ENCODE measurements at regions not wholly inside any gene's neighbourhood (a gene's known extent, or its start where the extent isn't known, plus 50 kb on each side); places are given as distances from the start of the nearest gene placed in this dataset.

DNA sequence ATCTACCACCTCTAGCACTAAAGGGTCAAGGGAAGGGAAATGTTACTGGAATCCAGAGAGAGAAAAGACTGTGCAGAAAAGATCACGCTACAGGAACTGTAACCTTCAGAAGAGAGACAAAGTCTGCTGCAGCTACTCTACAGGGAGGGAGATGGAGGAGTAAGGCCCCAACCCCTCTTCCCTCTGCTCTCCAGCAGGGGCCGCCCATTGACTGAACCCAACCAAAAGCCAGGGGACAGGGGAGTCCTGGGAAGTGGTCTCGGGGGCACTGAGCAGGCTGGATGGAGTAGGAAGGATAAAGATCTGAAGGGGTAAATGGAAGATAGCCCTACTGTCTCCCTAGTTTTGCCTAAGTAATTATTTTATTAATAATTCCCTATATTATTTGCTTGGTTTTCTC, 72.8 kb upstream of the NR5A2 start:
- no peaks in the 10 kb centered on the region for H3K79me2 ChIP-seq (ENCODE audit: insufficient read depth, low read length)
- no peak overlapping the region for H2AFZ ChIP-seq (ENCODE audit: low read depth, low read length)
- no peaks in the 10 kb centered on the region for H3K4me1 ChIP-seq (ENCODE audit: insufficient read depth, low read length)
- no peak overlapping the region for H3K27ac ChIP-seq (ENCODE audit: low read length)
- H3K36me3 ChIP-seq (ENCODE audit: insufficient read depth, low read length), result no peaks in the 10 kb centered on the region
- no peaks in the 10 kb centered on the region for H3K9me3 ChIP-seq (ENCODE audit: insufficient read depth, low read length, severe bottlenecking)
- ATAC-seq (ENCODE audit: insufficient read depth, low read depth) (0 out of 3 replicates have a peak, but pooled peaks have one; percentile 47), DNase-seq (peak; percentile 11)
- no peak for TF ChIP-seq EZH2 (IDR thresholded peaks at IDR 0.05; ENCODE audit: borderline replicate concordance, low read depth, low read length, severe bottlenecking)
- TF ChIP-seq CTCF (IDR thresholded peaks at IDR 0.05; ENCODE audit: borderline replicate concordance, extremely low read depth, low read length, poor library complexity, severe bottlenecking), result peak; percentile 53
- no peak overlapping the region for H3K9ac ChIP-seq (ENCODE audit: low read depth, low read length)
- H3K27me3 ChIP-seq (ENCODE audit: insufficient read depth, low read length, poor library complexity), result peaks cover 4% of the 10 kb centered on the region
- H3K4me2 ChIP-seq (ENCODE audit: insufficient read depth, low read length), result no peak overlapping the region
- no peaks in the 10 kb centered on the region for H4K20me1 ChIP-seq (ENCODE audit: insufficient read depth, low read length)
- H3K4me3 ChIP-seq (ENCODE audit: low read depth in 1 of 2, low read length in 2 of 2), result no peak overlapping the region

GRCh38 chr1:199955235-199955634, 72.3 kb upstream of the NR5A2 start:
- Histone ChIP-seq H2AFZ (ENCODE audit: low read depth, low read length) (no peak overlapping the region), H3K27ac (ENCODE audit: low read length) (no peak overlapping the region), H3K4me3 (ENCODE audit: low read depth in 1 of 2, low read length in 2 of 2) (no peak overlapping the region), H3K36me3 (ENCODE audit: insufficient read depth, low read length) (no peaks in the 10 kb centered on the region), H4K20me1 (ENCODE audit: insufficient read depth, low read length) (no peaks in the 10 kb centered on the region), H3K79me2 (ENCODE audit: insufficient read depth, low read length) (no peaks in the 10 kb centered on the region), H3K4me1 (ENCODE audit: insufficient read depth, low read length) (no peaks in the 10 kb centered on the region), H3K4me2 (ENCODE audit: insufficient read depth, low read length) (no peak overlapping the region), H3K27me3 (ENCODE audit: insufficient read depth, low read length, poor library complexity) (peaks cover 4% of the 10 kb centered on the region), H3K9ac (ENCODE audit: low read depth, low read length) (no peak overlapping the region), H3K9me3 (ENCODE audit: insufficient read depth, low read length, severe bottlenecking) (no peaks in the 10 kb centered on the region)
- ATAC-seq (ENCODE audit: insufficient read depth, low read depth) (no peak), DNase-seq (no peak)
- TF ChIP-seq CTCF (IDR thresholded peaks at IDR 0.05; ENCODE audit: borderline replicate concordance, extremely low read depth, low read length, poor library complexity, severe bottlenecking) (no peak), EZH2 (IDR thresholded peaks at IDR 0.05; ENCODE audit: borderline replicate concordance, low read depth, low read length, severe bottlenecking) (no peak)

DNA sequence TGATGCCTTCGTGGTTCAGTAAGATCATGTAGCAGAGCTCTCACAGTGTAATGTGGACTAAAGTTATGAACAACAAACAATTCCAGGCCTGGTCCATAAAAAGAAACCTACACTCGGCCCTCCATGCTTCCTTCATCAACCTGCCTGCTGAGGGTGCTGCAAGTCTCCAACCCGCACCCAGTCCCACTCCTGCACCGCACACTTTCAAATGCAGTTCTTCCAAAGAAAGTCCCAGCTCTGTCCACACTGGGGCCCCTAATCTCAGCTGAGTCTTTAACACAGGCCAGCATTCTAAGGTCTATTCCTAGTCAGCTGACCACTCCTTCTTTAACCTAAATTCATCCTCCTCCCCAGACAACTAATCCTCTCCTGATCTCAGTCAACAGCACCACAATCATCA, 71.5 kb upstream of the NR5A2 start:
- no peak overlapping the region for H3K4me3 ChIP-seq (ENCODE audit: low read depth in 1 of 2, low read length in 2 of 2)
- H3K4me2 ChIP-seq (ENCODE audit: insufficient read depth, low read length), result no peak overlapping the region
- no peak overlapping the region for H3K9ac ChIP-seq (ENCODE audit: low read depth, low read length)
- no peak for DNase-seq
- no peaks in the 10 kb centered on the region for H3K9me3 ChIP-seq (ENCODE audit: insufficient read depth, low read length, severe bottlenecking)
- no peak overlapping the region for H3K27ac ChIP-seq (ENCODE audit: low read length)
- H3K27me3 ChIP-seq (ENCODE audit: insufficient read depth, low read length, poor library complexity), result peaks cover 4% of the 10 kb centered on the region
- no peaks in the 10 kb centered on the region for H3K4me1 ChIP-seq (ENCODE audit: insufficient read depth, low read length)
- no peak for ATAC-seq (ENCODE audit: insufficient read depth, low read depth)
- H4K20me1 ChIP-seq (ENCODE audit: insufficient read depth, low read length), result no peaks in the 10 kb centered on the region
- H2AFZ ChIP-seq (ENCODE audit: low read depth, low read length), result no peak overlapping the region
- TF ChIP-seq EZH2 (IDR thresholded peaks at IDR 0.05; ENCODE audit: borderline replicate concordance, low read depth, low read length, severe bottlenecking) (no peak), CTCF (IDR thresholded peaks at IDR 0.05; ENCODE audit: borderline replicate concordance, extremely low read depth, low read length, poor library complexity, severe bottlenecking) (no peak)
- no peaks in the 10 kb centered on the region for H3K36me3 ChIP-seq (ENCODE audit: insufficient read depth, low read length)
- no peaks in the 10 kb centered on the region for H3K79me2 ChIP-seq (ENCODE audit: insufficient read depth, low read length)

Measured in DND-41 (cell line).